ENCODE measurements at regions not wholly inside any gene's neighbourhood (a gene's known extent, or its start where the extent isn't known, plus 50 kb on each side); places are given as distances from the start of the nearest gene placed in this dataset.

GRCh38 chr3:181178991-181179390 is 189.5 kb upstream of the DNAJC19 start:
- H3K27me3 ChIP-seq = no peaks in the 10 kb centered on the region
- H3K9me3 ChIP-seq = no peaks in the 10 kb centered on the region
- no peak for TF ChIP-seq CTCF (IDR thresholded peaks at IDR 0.05)
- H3K36me3 ChIP-seq = no peaks in the 10 kb centered on the region
- no peaks in the 10 kb centered on the region for H3K4me1 ChIP-seq (ENCODE audit: control insufficient read depth in 1 of 2, insufficient read depth in 1 of 2, low read depth in 1 of 2, low read length in 1 of 2)
- no peak overlapping the region for H3K27ac ChIP-seq
- H3K4me3 ChIP-seq (ENCODE audit: low read depth in 1 of 2, low read length in 1 of 2) = no peak overlapping the region

GRCh38 chr3:181176601-181177000 is 187.1 kb upstream of the DNAJC19 start:
- Histone ChIP-seq H3K36me3 (no peaks in the 10 kb centered on the region), H3K27me3 (no peaks in the 10 kb centered on the region), H3K4me1 (ENCODE audit: control insufficient read depth in 1 of 2, insufficient read depth in 1 of 2, low read depth in 1 of 2, low read length in 1 of 2) (no peaks in the 10 kb centered on the region), H3K4me3 (ENCODE audit: low read depth in 1 of 2, low read length in 1 of 2) (no peak overlapping the region), H3K27ac (no peak overlapping the region), H3K9me3 (no peaks in the 10 kb centered on the region)
- no peak for TF ChIP-seq CTCF (IDR thresholded peaks at IDR 0.05)

GRCh38 chr3:181174676-181175233 is 185.2 kb upstream of the DNAJC19 start:
- no peak overlapping the region for H3K27ac ChIP-seq
- H3K36me3 ChIP-seq = no peaks in the 10 kb centered on the region
- H3K9me3 ChIP-seq = no peaks in the 10 kb centered on the region
- TF ChIP-seq CTCF (IDR thresholded peaks at IDR 0.05) = no peak
- no peak overlapping the region for H3K4me3 ChIP-seq (ENCODE audit: low read depth in 1 of 2, low read length in 1 of 2)
- no peaks in the 10 kb centered on the region for H3K4me1 ChIP-seq (ENCODE audit: control insufficient read depth in 1 of 2, insufficient read depth in 1 of 2, low read depth in 1 of 2, low read length in 1 of 2)
- no peaks in the 10 kb centered on the region for H3K27me3 ChIP-seq

GRCh38 chr3:181174022-181174421 is 184.5 kb upstream of the DNAJC19 start:
- Histone ChIP-seq H3K9me3 (no peaks in the 10 kb centered on the region), H3K4me3 (ENCODE audit: low read depth in 1 of 2, low read length in 1 of 2) (no peak overlapping the region), H3K27me3 (no peaks in the 10 kb centered on the region), H3K27ac (no peak overlapping the region), H3K4me1 (ENCODE audit: control insufficient read depth in 1 of 2, insufficient read depth in 1 of 2, low read depth in 1 of 2, low read length in 1 of 2) (no peaks in the 10 kb centered on the region), H3K36me3 (no peaks in the 10 kb centered on the region)
- no peak for TF ChIP-seq CTCF (IDR thresholded peaks at IDR 0.05)

GRCh38 chr3:181173227-181173626 is 183.7 kb upstream of the DNAJC19 start:
- H3K27me3 ChIP-seq = no peaks in the 10 kb centered on the region
- no peaks in the 10 kb centered on the region for H3K9me3 ChIP-seq
- no peak overlapping the region for H3K27ac ChIP-seq
- no peak for TF ChIP-seq CTCF (IDR thresholded peaks at IDR 0.05)
- H3K4me1 ChIP-seq (ENCODE audit: control insufficient read depth in 1 of 2, insufficient read depth in 1 of 2, low read depth in 1 of 2, low read length in 1 of 2) = no peaks in the 10 kb centered on the region
- no peaks in the 10 kb centered on the region for H3K36me3 ChIP-seq
- H3K4me3 ChIP-seq (ENCODE audit: low read depth in 1 of 2, low read length in 1 of 2) = no peak overlapping the region

- Histone ChIP-seq H3K4me1 (ENCODE audit: control insufficient read depth in 1 of 2, insufficient read depth in 1 of 2, low read depth in 1 of 2, low read length in 1 of 2) (no peaks in the 10 kb centered on the region), H3K4me3 (ENCODE audit: low read depth in 1 of 2, low read length in 1 of 2) (no peak overlapping the region), H3K27me3 (no peaks in the 10 kb centered on the region), H3K36me3 (no peaks in the 10 kb centered on the region), H3K27ac (no peak overlapping the region), H3K9me3 (no peaks in the 10 kb centered on the region)
- TF ChIP-seq CTCF (IDR thresholded peaks at IDR 0.05) = no peak
Measured at GRCh38 chr3:181134873-181135272, 145.3 kb upstream of the DNAJC19 start.
